Stimulated activated CD4-positive, alpha-beta T cell treated with anti-CD3 and anti-CD28 coated beads, Interleukin-4, amount 100 ng/mL, for 4 hours (primary cell): ENCODE measurements at regions not wholly inside any gene's neighbourhood (a gene's known extent, or its start where the extent isn't known, plus 50 kb on each side); places are given as distances from the start of the nearest gene placed in this dataset.

Source experiments
- DNase-seq, 2 experiments: peaks; one replicate each; pipeline ENCODE4 v3.0.0-alpha.2; 2020

DNA sequence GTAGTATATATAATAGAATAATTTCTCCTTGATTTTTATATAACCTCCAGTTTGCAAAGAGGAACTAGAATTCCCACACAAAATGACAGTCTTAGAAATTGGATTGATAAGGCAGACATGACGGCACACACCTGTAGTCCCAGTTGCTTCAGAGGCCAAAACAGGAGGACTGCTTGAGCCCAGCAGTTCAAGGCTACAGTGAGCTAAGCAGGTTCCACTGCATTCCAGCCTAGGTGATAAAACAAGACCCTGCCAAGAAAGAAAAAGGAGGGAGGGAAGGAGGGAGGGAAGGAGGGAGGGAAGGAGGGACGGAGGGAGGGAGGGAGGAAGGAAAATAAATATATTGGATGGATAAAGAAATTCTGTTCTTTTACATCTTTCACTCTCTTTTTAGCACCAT is 77.6 kb upstream of the SASH1 start:
- DNase-seq = no peak

DNA sequence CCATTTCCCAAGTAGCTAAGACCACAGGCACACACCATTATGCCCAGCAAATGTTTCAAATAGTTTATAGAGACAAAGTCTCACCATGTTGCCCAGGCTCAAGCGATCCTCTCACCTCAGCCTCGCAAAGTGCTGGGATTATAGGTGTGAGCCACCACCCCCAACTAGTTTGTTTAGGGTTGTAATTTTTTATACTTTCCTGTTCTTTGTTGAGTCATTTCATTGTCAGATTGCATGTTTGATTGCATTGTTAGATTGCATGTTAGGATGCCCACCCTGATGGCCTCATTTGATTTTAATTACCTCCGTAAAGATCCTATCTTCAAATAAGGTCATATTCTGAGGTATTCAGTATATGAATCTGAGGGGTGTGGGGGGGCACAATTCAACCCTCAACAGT is 73.3 kb upstream of the SASH1 start:
- no peak for DNase-seq

DNA sequence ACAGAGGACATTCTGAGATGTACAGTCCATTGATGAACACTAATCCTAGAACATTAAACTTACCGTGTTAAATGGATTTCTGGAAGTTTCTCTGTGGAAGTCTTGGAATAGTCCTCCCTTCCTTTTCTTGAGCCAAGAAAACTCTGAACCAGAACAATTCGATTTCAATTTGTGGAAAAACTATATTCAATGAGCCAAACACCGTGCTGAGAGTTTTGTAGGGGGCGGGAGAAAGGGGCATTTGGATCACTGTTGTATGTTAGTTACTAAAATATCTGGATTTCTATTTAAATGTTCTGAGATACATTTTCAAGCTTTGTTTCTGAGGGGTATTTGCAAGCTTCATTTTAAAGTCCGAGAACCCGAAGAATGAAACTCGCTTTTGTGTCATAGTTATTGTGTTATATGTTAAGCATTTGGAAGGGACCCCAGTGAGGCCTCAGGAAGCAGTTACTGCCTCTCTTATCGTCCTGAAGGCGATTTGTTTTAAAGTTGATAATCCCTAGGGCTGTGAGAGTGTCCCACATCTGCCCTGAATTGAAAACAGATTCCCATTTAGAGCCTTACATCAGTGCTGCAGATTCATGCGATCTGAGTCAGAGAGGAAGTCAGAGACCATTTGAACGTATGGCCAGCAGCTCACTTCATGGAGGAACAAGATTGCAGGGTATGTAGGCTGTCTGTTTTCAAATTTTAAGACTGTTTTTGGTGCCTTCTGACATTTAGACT is 70.8 kb upstream of the SASH1 start:
- DNase-seq = no peak

DNA sequence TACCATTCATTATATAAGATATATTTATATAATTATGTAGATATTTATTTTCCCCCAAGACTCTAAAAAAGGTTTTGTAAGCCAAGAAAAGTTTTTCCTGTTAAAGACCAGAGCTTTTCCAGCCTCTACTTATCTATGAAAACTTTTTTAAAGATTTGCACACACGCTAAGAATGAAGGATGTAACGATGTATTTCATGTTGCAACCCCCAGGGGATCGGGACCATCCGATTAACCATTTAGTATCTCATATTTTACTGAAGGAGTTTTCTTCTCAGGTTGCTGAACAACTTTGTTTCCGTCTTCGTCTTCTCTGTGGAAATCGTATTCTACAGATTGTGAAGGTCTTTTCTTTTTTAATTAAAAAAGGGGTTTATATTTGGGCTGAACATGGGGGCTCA is 70.0 kb upstream of the SASH1 start:
- no peak for DNase-seq

DNA sequence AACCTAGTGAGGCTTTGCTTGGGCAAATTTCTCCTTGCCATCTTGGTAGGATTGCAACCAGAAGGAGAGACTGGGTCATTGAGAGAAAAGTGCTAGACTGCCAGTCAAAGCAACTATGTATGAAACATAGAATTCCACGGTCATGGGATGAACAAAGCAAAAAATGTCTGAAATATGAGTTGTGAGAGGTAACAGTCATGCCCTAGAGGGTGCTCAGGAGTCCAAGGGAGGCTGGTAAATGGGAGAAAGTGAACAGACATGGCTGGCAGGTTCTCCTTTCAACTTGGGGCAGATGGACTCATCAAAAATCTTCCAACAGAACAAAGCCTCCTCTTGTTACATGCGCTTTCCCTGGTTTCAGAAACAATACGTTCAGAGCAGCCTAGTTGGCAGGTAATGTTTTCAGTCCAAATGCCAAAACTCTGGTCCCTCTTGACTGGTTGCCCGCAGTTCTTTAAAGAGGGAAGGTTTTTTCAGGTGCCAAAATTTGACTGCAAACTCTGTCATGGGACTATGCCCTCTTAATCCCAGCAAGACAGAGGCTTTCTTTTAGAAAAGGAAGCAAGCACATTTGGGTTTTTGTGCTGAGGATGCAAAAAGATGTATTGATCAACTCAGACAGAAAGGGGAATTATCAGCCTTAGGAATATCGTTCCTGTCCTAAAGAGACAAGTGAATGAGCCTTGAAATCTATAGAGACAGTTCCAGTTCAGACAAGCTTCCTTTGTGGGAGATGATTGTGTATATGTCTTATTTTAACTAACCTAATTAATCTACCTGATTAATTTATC is 68.5 kb upstream of the SASH1 start:
- no peak for DNase-seq

DNA sequence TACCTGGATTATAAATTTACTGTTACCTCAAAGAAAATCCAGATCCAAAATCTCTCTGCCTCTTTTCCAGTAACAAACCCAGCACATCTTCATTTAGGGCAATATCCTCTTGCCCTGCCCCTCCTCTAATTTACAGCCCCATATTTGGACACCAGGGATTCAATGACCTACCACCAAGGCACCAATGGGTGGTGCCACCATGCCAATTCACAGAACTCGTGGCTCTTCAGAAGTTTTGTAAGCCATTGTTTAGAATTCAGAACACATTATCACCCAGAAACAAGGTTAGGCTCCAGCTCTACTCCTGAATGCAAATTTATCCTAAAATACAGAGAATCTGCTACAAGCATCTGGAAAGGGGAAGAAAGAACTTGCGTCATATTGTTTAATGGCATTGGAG is 67.8 kb upstream of the SASH1 start:
- DNase-seq = no peak

DNA sequence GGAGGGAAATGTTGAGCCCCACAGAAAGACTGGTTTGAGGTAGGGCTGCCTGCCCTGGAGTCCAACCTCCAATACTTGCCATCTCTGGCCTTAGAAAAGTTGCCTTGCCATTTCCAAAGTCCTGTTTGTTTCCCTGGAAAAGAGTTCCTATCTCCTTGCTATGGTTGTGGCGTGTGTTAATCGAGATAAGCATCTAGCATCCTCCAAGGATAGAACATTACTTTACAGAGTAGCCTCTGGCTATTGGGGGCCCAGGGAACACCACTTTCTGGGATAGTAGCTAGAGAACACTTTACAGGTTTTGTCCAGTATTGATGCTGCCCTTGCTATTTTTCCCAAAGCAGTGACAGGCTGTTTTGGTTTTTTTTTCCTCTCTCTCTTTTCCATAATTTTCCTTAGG is 57.4 kb upstream of the SASH1 start:
- no peak for DNase-seq

DNA sequence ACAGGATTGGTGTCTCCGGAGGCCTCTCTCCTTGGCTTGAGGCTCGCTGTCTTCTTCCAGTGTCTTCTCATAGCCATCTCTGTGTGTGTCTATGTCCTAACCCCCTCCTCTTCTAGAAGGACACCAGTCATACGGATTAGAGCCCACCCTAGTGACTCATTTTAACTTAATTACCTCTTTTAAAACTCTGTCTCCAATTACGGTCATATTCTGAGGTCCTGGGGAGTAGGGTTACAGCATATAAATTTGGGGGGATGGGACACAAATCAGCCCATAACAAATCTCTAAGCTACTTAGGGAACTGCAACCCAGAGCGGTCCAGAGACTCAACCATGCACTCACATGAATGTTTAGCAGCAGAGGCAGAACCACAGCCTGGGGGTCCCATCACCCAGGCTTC is 56.1 kb upstream of the SASH1 start:
- DNase-seq = no peak

DNA sequence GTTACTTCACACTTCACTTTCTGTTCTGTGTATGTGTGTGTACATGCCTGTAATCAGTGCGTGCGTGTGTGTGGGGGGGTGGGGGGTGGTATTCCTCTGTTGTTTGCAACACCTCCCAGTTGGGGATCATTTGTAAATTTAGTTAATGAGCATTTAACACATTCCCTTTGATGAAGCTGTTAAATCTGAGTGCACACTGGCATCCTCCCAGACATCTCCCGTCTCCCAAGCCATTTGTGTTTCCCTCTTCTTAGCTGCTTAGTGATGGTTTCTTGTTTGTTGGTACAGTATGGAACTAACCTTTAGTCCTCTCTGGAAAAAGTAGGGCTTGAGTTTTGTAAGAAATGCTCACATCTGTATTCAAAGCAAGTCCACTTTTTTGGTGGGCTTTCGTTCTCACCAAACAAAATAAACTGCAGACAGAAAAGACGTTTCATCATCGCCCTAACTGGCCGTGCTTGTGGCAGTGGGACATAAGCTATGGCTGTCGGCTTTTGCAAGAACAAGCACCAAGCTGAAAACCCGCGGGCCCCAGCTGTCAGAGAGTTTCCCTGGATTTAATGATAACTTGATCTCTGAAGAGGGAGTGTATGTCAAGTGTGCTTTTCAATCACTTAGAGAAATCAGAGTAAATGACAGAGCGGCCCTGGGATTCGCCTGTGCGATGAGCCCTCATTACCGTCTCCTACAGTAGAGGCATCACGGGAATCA is 54.9 kb upstream of the SASH1 start:
- no peak for DNase-seq

DNA sequence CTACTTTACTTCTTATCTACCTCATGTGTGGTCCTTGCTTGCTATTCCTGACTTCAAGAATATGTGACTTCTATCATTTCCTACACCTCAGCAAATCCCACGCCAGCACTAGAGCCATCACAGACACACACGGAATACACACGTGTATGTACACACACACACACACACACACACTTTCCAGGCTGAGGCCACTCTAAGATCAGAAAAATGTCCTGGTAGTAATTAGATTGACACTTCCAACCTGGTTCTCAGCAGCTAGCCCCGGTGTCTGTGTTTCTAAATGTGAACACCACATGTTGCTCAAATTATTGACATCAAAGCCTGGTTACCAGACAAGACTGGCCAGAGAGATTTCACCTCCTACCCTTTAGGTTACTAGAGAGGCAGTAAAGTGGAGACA is 54.1 kb upstream of the SASH1 start:
- no peak for DNase-seq

DNA sequence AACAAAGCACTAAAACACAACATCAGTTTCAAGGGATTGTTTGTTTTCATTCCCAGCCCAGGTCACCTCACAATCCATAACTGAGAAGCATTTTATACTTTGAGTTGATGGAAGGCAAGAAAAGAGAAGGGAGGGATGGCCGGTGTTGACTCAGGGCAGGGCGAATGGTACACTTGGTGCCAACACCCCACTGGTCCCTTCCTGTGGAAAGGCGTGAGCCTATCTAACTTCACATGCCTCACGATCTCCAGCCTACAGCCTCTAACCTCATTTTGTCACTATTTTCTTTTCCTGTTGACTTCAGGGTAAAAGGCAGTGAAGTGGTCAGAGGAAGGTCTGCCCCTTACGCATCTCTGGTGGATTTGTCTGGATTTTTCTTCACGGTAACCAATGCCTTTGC is 53.5 kb upstream of the SASH1 start:
- no peak for DNase-seq

DNA sequence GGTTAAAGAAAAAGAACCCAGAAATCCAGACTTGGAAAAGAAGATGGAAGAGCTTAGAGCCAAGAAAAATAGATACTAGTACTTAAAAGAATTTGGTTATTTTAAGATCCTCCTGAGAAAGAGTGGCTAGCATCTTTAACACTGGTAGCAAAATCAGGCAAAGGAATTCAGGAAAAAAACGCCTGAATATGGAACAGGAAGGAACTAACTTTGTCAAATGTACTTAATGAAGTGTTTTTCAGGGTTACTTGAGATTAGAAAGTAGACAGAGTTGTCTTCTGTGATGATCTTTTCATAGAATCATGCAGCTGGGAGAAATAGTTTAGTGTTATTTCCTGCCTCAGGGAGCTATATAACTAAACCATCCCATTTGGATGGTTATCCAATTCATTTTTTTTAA is 50.8 kb upstream of the SASH1 start:
- DNase-seq = no peak
